Ovary (tissue), 3 donors: ENCODE measurements at regions not wholly inside any gene's neighbourhood (a gene's known extent, or its start where the extent isn't known, plus 50 kb on each side); places are given as distances from the start of the nearest gene placed in this dataset.

Experiments
- CTCF ChIP-seq, 3 donors: fragments of 450-650 bp in 2 of 3; fragments of 200-600 bp in 1 of 3; IDR thresholded peaks; one replicate each; pipeline versions ENCODE4 v1.5.1 to v1.8.0; 2016 to 2022; ENCODE audit warnings: antibody characterized with exemption in 3 of 3, mild to moderate bottlenecking in 1 of 3
- POLR2A ChIP-seq: fragments of 450-650 bp; IDR thresholded peaks from one replicate; pipeline ENCODE4 v1.6.1; 2017; ENCODE audit warnings: antibody characterized with exemption, mild to moderate bottlenecking, moderate library complexity
- donor health status: DM: no; HTN: no; CAD: no.

- TF ChIP-seq CTCF (IDR thresholded peaks at IDR 0.05) (no peak), POLR2A (no peak)
Measured at GRCh38 chr9:129524582-129525270, 96.2 kb downstream of the C9orf50 start.
